Spinal cord (tissue), 9 donors: ENCODE measurements at regions not wholly inside any gene's neighbourhood (a gene's known extent, or its start where the extent isn't known, plus 50 kb on each side); places are given as distances from the start of the nearest gene placed in this dataset.

Source experiments
- DNase-seq, 6 donors: peaks; one replicate each; pipeline versions ENCODE4 v3.0.0 to v3.0.0-alpha.2; 2013 to 2015; ENCODE audit warnings: low spot score in 6 of 6, low read depth in 4 of 6
- H3K27ac ChIP-seq: one replicate; pipeline ENCODE4 v1.5.1; 2013; ENCODE audit warnings: low read depth, low read length, control low read depth
- H3K27me3 ChIP-seq: one replicate; pipeline ENCODE4 v1.6.1; 2013; ENCODE audit warnings: low read length; ENCODE audit not compliant: control insufficient read depth, insufficient read depth
- H3K36me3 ChIP-seq: one replicate; pipeline ENCODE4 v1.6.1; 2013; ENCODE audit warnings: low read length; ENCODE audit not compliant: control insufficient read depth, insufficient read depth
- H3K4me1 ChIP-seq: one replicate; pipeline ENCODE4 v1.6.1; 2013; ENCODE audit warnings: low read length; ENCODE audit not compliant: control insufficient read depth, insufficient read depth
- H3K4me3 ChIP-seq: one replicate; pipeline ENCODE4 v1.5.1; 2013; ENCODE audit warnings: low read depth, low read length, control low read depth
- H3K9me3 ChIP-seq: one replicate; pipeline ENCODE4 v1.6.1; 2013; ENCODE audit warnings: low read length; ENCODE audit not compliant: control insufficient read depth, insufficient read depth
- WGBS: methylation state at CpG from one replicate; pipeline ENCODE4 v1.1.5; 2013; ENCODE audit warnings: missing lambda C conversion rate; ENCODE audit not compliant: insufficient coverage; 5-methylcytosine and 5-hydroxymethylcytosine counted together
- donor health status: healthy.

- no peak overlapping the region for H3K27ac ChIP-seq
- peak in 2 of 6 donors; percentile 9 to 64 for DNase-seq
- no peak overlapping the region for H3K4me3 ChIP-seq
- H3K9me3 ChIP-seq = no peaks in the 10 kb centered on the region
- H3K27me3 ChIP-seq = no peaks in the 10 kb centered on the region
- no peaks in the 10 kb centered on the region for H3K4me1 ChIP-seq
- H3K36me3 ChIP-seq = no peaks in the 10 kb centered on the region
- WGBS = 74% methylated on average over 4 of the region's 6 CpGs
Measured at GRCh38 chr9:71487061-71487460, 281.3 kb downstream of the CEMIP2 start.

- H3K27ac ChIP-seq = no peak overlapping the region
- no peaks in the 10 kb centered on the region for H3K9me3 ChIP-seq
- no CpG with 5 or more reads among the region's 2 CpGs for WGBS
- no peak overlapping the region for H3K4me3 ChIP-seq
- no peaks in the 10 kb centered on the region for H3K4me1 ChIP-seq
- no peaks in the 10 kb centered on the region for H3K36me3 ChIP-seq
- DNase-seq = no peak
- H3K27me3 ChIP-seq = no peaks in the 10 kb centered on the region
Measured at GRCh38 chr9:71485326-71485725, 283.0 kb downstream of the CEMIP2 start.

GRCh38 chr9:71483436-71483835, 284.9 kb downstream of the CEMIP2 start:
- Histone ChIP-seq H3K27ac (no peak overlapping the region), H3K27me3 (no peaks in the 10 kb centered on the region), H3K9me3 (no peaks in the 10 kb centered on the region), H3K4me1 (no peaks in the 10 kb centered on the region), H3K36me3 (no peaks in the 10 kb centered on the region), H3K4me3 (no peak overlapping the region)
- 11% methylated on average over 3 of the region's 4 CpGs for WGBS
- DNase-seq = peak in 3 of 6 donors; percentile 32 to 61 (median 36)

- Histone ChIP-seq H3K27me3 (no peaks in the 10 kb centered on the region), H3K4me3 (no peak overlapping the region), H3K9me3 (no peaks in the 10 kb centered on the region), H3K36me3 (no peaks in the 10 kb centered on the region), H3K4me1 (no peaks in the 10 kb centered on the region), H3K27ac (no peak overlapping the region)
- peak in 1 of 6 donors; percentile 75 for DNase-seq
- 83% methylated on average over 1 of the region's 4 CpGs for WGBS
Measured at GRCh38 chr9:71479621-71480020, 288.7 kb downstream of the CEMIP2 start.

GRCh38 chr9:71472400-71472799, 295.9 kb downstream of the CEMIP2 start:
- WGBS = 100% methylated on average over 1 of the region's 3 CpGs
- Histone ChIP-seq H3K4me1 (no peaks in the 10 kb centered on the region), H3K4me3 (no peak overlapping the region), H3K9me3 (no peaks in the 10 kb centered on the region), H3K36me3 (no peaks in the 10 kb centered on the region), H3K27ac (no peak overlapping the region), H3K27me3 (no peaks in the 10 kb centered on the region)
- no peak for DNase-seq

GRCh38 chr9:71465392-71465791, 302.9 kb downstream of the CEMIP2 start:
- no peak for DNase-seq
- no peaks in the 10 kb centered on the region for H3K36me3 ChIP-seq
- H3K9me3 ChIP-seq = no peaks in the 10 kb centered on the region
- no peak overlapping the region for H3K27ac ChIP-seq
- H3K27me3 ChIP-seq = no peaks in the 10 kb centered on the region
- WGBS = no CpG with 5 or more reads among the region's 4 CpGs
- no peaks in the 10 kb centered on the region for H3K4me1 ChIP-seq
- H3K4me3 ChIP-seq = no peak overlapping the region

- no peaks in the 10 kb centered on the region for H3K9me3 ChIP-seq
- no peaks in the 10 kb centered on the region for H3K4me1 ChIP-seq
- H3K36me3 ChIP-seq = no peaks in the 10 kb centered on the region
- DNase-seq = peak in 1 of 6 donors; percentile 10
- H3K27me3 ChIP-seq = no peaks in the 10 kb centered on the region
- no peak overlapping the region for H3K27ac ChIP-seq
- no peak overlapping the region for H3K4me3 ChIP-seq
Measured at GRCh38 chr9:71459082-71459481, 309.2 kb downstream of the CEMIP2 start.

- peak in 5 of 6 donors; percentile 62 to 92 (median 68) for DNase-seq
- under 1% methylated on average over 64 of the region's 73 CpGs for WGBS
- Histone ChIP-seq H3K4me3 (peak overlapping the region; percentile 46), H3K4me1 (peaks cover 15% of the 10 kb centered on the region), H3K9me3 (peaks cover under 1% of the 10 kb centered on the region), H3K27ac (no peak overlapping the region), H3K36me3 (no peaks in the 10 kb centered on the region), H3K27me3 (peaks cover 16% of the 10 kb centered on the region)
Measured at GRCh38 chr9:71446473-71447411, 321.6 kb downstream of the CEMIP2 start.

- Histone ChIP-seq H3K36me3 (no peaks in the 10 kb centered on the region), H3K27me3 (peaks cover 16% of the 10 kb centered on the region), H3K4me1 (peaks cover 15% of the 10 kb centered on the region), H3K9me3 (no peaks in the 10 kb centered on the region), H3K27ac (no peak overlapping the region), H3K4me3 (peak overlapping the region; percentile 46)
- 19% methylated on average over 13 of the region's 14 CpGs for WGBS
- DNase-seq = peak in 1 of 6 donors; percentile 80
Measured at GRCh38 chr9:71446106-71446472, 322.2 kb downstream of the CEMIP2 start.

GRCh38 chr9:71442937-71443336, 321.5 kb upstream of the TRPM3 start:
- no peak overlapping the region for H3K4me3 ChIP-seq
- H3K27ac ChIP-seq = no peak overlapping the region
- H3K9me3 ChIP-seq = no peaks in the 10 kb centered on the region
- peaks cover 7% of the 10 kb centered on the region for H3K27me3 ChIP-seq
- peaks cover 15% of the 10 kb centered on the region for H3K4me1 ChIP-seq
- H3K36me3 ChIP-seq = no peaks in the 10 kb centered on the region
- WGBS = no CpG with 5 or more reads among the region's 3 CpGs
- no peak for DNase-seq
